Heart left ventricle (tissue), 13 donors: ENCODE measurements at regions not wholly inside any gene's neighbourhood (a gene's known extent, or its start where the extent isn't known, plus 50 kb on each side); places are given as distances from the start of the nearest gene placed in this dataset.

Experiments used
- POLR2A ChIP-seq, 2 donors: fragments of 450-650 bp; IDR thresholded peaks; one replicate each; pipeline ENCODE4 v1.6.1; 2017; ENCODE audit warnings: antibody characterized with exemption in 2 of 2, mild to moderate bottlenecking in 2 of 2, moderate library complexity in 2 of 2
- TF ChIP-seq, protein P1 (sequence below), 12 donors: fragments of 200-600 bp; sonication (generic) in 4 of 12; IDR thresholded peaks; one replicate each; pipeline versions ENCODE4 v1.5.0 to v1.8.0; 2018 to 2022; ENCODE audit warnings: antibody characterized with exemption in 12 of 12, mild to moderate bottlenecking in 5 of 12
- donor health status: ischemic (EF 13 %, LVEDD 7.1; RV severe dilation, severe dysfunction).
- donor health status: DM: no; HTN: yes; CAD: no.
- donor health status: DM: no; HTN: no; CAD: no.
- donor health status: ischemic (EF 25% LVEDD 6.9; RV normal size, moderate dysfunction).
- donor health status: ischemic (EF 25% LVEDD 5.7; RV mildly dilated, moderate dysfunction).
- donor health status: ischemic (EF 35%, LVEDD 5.7; RV mildly dilated, moderate dysfunction).
- donor health status: nonischemic (EF 11% LVEDD 7.7; RV severe dilation, severe dysfunction).
- donor health status: DM: yes; HTN: yes; CAD: no.
- donor health status: PGD.
- donor health status: ischemic (EF 29% LVEDD 5.4; RV normal size, mild dysfunction).
- donor health status: nonischemic (EF 23%, LVEDD 6.1; RV moderate dilation, normal function).

- TF ChIP-seq, protein P1, sequence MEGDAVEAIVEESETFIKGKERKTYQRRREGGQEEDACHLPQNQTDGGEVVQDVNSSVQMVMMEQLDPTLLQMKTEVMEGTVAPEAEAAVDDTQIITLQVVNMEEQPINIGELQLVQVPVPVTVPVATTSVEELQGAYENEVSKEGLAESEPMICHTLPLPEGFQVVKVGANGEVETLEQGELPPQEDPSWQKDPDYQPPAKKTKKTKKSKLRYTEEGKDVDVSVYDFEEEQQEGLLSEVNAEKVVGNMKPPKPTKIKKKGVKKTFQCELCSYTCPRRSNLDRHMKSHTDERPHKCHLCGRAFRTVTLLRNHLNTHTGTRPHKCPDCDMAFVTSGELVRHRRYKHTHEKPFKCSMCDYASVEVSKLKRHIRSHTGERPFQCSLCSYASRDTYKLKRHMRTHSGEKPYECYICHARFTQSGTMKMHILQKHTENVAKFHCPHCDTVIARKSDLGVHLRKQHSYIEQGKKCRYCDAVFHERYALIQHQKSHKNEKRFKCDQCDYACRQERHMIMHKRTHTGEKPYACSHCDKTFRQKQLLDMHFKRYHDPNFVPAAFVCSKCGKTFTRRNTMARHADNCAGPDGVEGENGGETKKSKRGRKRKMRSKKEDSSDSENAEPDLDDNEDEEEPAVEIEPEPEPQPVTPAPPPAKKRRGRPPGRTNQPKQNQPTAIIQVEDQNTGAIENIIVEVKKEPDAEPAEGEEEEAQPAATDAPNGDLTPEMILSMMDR (IDR thresholded peaks at IDR 0.05) = no peak
- no peak for TF ChIP-seq POLR2A (IDR thresholded peaks at IDR 0.05)
These were observed 894.1 kb downstream of the SLC4A3 start for GRCh38 chr2:220521551-220521950.
